Peyer's patch (tissue), 4 donors: ENCODE measurements at regions not wholly inside any gene's neighbourhood (a gene's known extent, or its start where the extent isn't known, plus 50 kb on each side); places are given as distances from the start of the nearest gene placed in this dataset.

ENCODE experiments used
- DNase-seq, 3 donors: peaks; one replicate each; pipeline ENCODE4 v3.0.0-alpha.2; 2017 to 2019
- H3K27ac ChIP-seq, 4 donors: fragments of 200-600 bp; sonication (generic); one replicate each; pipeline ENCODE4 v1.5.1; 2016 to 2019
- H3K27me3 ChIP-seq, 2 donors: fragments of 200-600 bp; sonication (generic); one replicate each; pipeline ENCODE4 v1.5.1; 2019
- H3K36me3 ChIP-seq, 3 donors: fragments of 200-600 bp; sonication (generic); one replicate each; pipeline ENCODE4 v1.5.1; 2016 to 2019
- H3K4me1 ChIP-seq, 4 donors: fragments of 200-600 bp; sonication (generic); one replicate each; pipeline ENCODE4 v1.5.1; 2016 to 2019
- H3K4me3 ChIP-seq, 4 donors: fragments of 200-600 bp; sonication (generic); 1 replicate in 3 of 4; 2 replicates in 1 of 4; pipeline ENCODE4 v1.5.1; 2016 to 2019; ENCODE audit warnings: mild to moderate bottlenecking in 1 of 4
- H3K9me3 ChIP-seq, 4 donors: fragments of 200-600 bp; sonication (generic); one replicate each; pipeline ENCODE4 v1.5.1; 2016 to 2019; ENCODE audit warnings: mild to moderate bottlenecking in 1 of 4
- POLR2A ChIP-seq, 2 donors: fragments of 450-650 bp; IDR thresholded peaks; one replicate each; pipeline ENCODE4 v1.5.1; 2017; ENCODE audit warnings: antibody characterized with exemption in 2 of 2, mild to moderate bottlenecking in 2 of 2, moderate library complexity in 2 of 2
- TF ChIP-seq, protein P1 (sequence below), 6 experiments: fragments of 450-650 bp in 4 of 6; fragments of 200-600 bp in 2 of 6; sonication (generic) in 1 of 6; IDR thresholded peaks; one replicate each; pipeline ENCODE4 v1.5.1; 2017 to 2019; ENCODE audit warnings: antibody characterized with exemption in 6 of 6, mild to moderate bottlenecking in 3 of 6, moderate library complexity in 1 of 6

GRCh38 chr12:13451776-13452175 is 255.2 kb downstream of the EMP1 start:
- Histone ChIP-seq H3K27ac (no peak overlapping the region), H3K27me3 (no peaks in the 10 kb centered on the region), H3K4me3 (no peak overlapping the region), H3K9me3 (no peaks in the 10 kb centered on the region), H3K4me1 (no peaks in the 10 kb centered on the region), H3K36me3 (no peaks in the 10 kb centered on the region)
- TF ChIP-seq, protein P1, sequence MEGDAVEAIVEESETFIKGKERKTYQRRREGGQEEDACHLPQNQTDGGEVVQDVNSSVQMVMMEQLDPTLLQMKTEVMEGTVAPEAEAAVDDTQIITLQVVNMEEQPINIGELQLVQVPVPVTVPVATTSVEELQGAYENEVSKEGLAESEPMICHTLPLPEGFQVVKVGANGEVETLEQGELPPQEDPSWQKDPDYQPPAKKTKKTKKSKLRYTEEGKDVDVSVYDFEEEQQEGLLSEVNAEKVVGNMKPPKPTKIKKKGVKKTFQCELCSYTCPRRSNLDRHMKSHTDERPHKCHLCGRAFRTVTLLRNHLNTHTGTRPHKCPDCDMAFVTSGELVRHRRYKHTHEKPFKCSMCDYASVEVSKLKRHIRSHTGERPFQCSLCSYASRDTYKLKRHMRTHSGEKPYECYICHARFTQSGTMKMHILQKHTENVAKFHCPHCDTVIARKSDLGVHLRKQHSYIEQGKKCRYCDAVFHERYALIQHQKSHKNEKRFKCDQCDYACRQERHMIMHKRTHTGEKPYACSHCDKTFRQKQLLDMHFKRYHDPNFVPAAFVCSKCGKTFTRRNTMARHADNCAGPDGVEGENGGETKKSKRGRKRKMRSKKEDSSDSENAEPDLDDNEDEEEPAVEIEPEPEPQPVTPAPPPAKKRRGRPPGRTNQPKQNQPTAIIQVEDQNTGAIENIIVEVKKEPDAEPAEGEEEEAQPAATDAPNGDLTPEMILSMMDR (IDR thresholded peaks at IDR 0.05), result no peak
- no peak for TF ChIP-seq POLR2A (IDR thresholded peaks at IDR 0.05)
- no peak for DNase-seq

GRCh38 chr12:13450231-13451080 is 253.9 kb downstream of the EMP1 start:
- TF ChIP-seq POLR2A (IDR thresholded peaks at IDR 0.05), result no peak
- TF ChIP-seq, protein P1 (IDR thresholded peaks at IDR 0.05), result no peak
- no peaks in the 10 kb centered on the region for H3K36me3 ChIP-seq
- H3K27ac ChIP-seq, result no peak overlapping the region
- DNase-seq, result no peak
- no peaks in the 10 kb centered on the region for H3K4me1 ChIP-seq
- no peak overlapping the region for H3K4me3 ChIP-seq
- H3K27me3 ChIP-seq, result no peaks in the 10 kb centered on the region
- H3K9me3 ChIP-seq, result no peaks in the 10 kb centered on the region

- DNase-seq, result no peak
- no peaks in the 10 kb centered on the region for H3K27me3 ChIP-seq
- TF ChIP-seq, protein P1 (IDR thresholded peaks at IDR 0.05), result no peak
- TF ChIP-seq POLR2A (IDR thresholded peaks at IDR 0.05), result no peak
- no peak overlapping the region for H3K27ac ChIP-seq
- H3K4me1 ChIP-seq, result no peaks in the 10 kb centered on the region
- no peak overlapping the region for H3K4me3 ChIP-seq
- H3K9me3 ChIP-seq, result no peaks in the 10 kb centered on the region
- H3K36me3 ChIP-seq, result no peaks in the 10 kb centered on the region
These were observed 247.6 kb downstream of the EMP1 start for GRCh38 chr12:13444076-13444475.

- Histone ChIP-seq H3K27ac (no peak overlapping the region), H3K36me3 (no peaks in the 10 kb centered on the region), H3K9me3 (no peaks in the 10 kb centered on the region), H3K4me3 (no peak overlapping the region), H3K27me3 (no peaks in the 10 kb centered on the region), H3K4me1 (no peaks in the 10 kb centered on the region)
- no peak for DNase-seq
- no peak for TF ChIP-seq POLR2A (IDR thresholded peaks at IDR 0.05)
- TF ChIP-seq, protein P1 (IDR thresholded peaks at IDR 0.05), result no peak
These were observed 247.0 kb downstream of the EMP1 start for GRCh38 chr12:13443498-13443897.

DNA sequence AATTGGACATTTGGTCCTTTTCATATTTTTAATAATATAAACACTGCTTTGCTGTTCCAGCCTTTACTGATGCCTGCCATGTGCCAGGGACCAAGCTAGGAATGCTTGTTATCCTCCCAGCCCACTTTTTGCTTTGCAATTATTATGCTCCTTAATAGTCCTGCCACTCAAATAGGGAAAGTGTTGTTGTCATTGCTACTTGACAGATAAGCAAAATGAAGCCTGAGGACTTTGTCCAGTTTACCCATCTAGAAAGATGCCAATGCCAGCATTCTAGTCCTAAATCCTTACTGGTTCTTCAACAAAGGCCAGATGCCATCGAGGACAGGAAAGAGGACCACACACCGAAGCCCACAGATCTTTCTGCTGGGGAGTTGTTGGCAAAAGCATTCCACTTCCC is 246.5 kb downstream of the EMP1 start:
- no peak overlapping the region for H3K27ac ChIP-seq
- H3K36me3 ChIP-seq, result no peaks in the 10 kb centered on the region
- TF ChIP-seq, protein P1 (IDR thresholded peaks at IDR 0.05), result no peak
- TF ChIP-seq POLR2A (IDR thresholded peaks at IDR 0.05), result no peak
- DNase-seq, result no peak
- no peak overlapping the region for H3K4me3 ChIP-seq
- H3K9me3 ChIP-seq, result no peaks in the 10 kb centered on the region
- no peaks in the 10 kb centered on the region for H3K27me3 ChIP-seq
- no peaks in the 10 kb centered on the region for H3K4me1 ChIP-seq
